T-helper 1 cell treated with Interleukin-12 subunit alpha and Interleukin-12 subunit beta and Interleukin-4 antibody, amounts not matched to agents 30 ng/mL and 1 ng/mL, for 36 hours (primary cell): ENCODE measurements at regions not wholly inside any gene's neighbourhood (a gene's known extent, or its start where the extent isn't known, plus 50 kb on each side); places are given as distances from the start of the nearest gene placed in this dataset.
"Not testable (repeated sequence)": the region's sequence is repeated elsewhere in the genome, so short reads cannot be mapped to it uniquely, and the experiment has no call there.

ENCODE experiments used
- intact Hi-C: fragments of 100-400 bp; cut with micrococcal nuclease; formaldehyde crosslinking; loops from one replicate; pipeline ENCODE4 v1.15.1; 2024

GRCh38 chrX:42017971-42018370 lies 94.6 kb upstream of the CASK start:
- intact Hi-C loops, result no loop called here

GRCh38 chrX:42000836-42001235 lies 77.5 kb upstream of the CASK start:
- intact Hi-C loops, result no loop called here

GRCh38 chrX:41984628-41985027 lies 61.3 kb upstream of the CASK start:
- intact Hi-C loops, result no loop called here

GRCh38 chrX:41982953-41983352 lies 59.6 kb upstream of the CASK start:
- intact Hi-C loops, result no loop called here

- intact Hi-C loops, result no loop called here
These were observed 58.2 kb upstream of the CASK start for GRCh38 chrX:41981481-41982013.

GRCh38 chrX:41974677-41975076 lies 51.3 kb upstream of the CASK start:
- intact Hi-C loops, result not testable (repeated sequence)

- intact Hi-C loops, result no loop called here
These were observed 49.9 kb upstream of the CASK start for GRCh38 chrX:41973208-41973607.
